ENCODE measurements at regions not wholly inside any gene's neighbourhood (a gene's known extent, or its start where the extent isn't known, plus 50 kb on each side); places are given as distances from the start of the nearest gene placed in this dataset.
A peak's percentile ranks its signal among the peaks of the same experiment; 100 is the strongest.

GRCh38 chr9:4389003-4389402 lies 89.1 kb upstream of the GLIS3 start:
- no peak overlapping the region for H3K4me3 ChIP-seq
- no peak overlapping the region for H3K27ac ChIP-seq
- H3K36me3 ChIP-seq, result no peaks in the 10 kb centered on the region
- H3K9me3 ChIP-seq, result no peaks in the 10 kb centered on the region
- intact Hi-C loops (cut with DNase I), result loop anchor here (10.0 kb wide), 1 partner anchor 246 kb away; no protein-coding TSS in a partner anchor
- no peaks in the 10 kb centered on the region for H3K4me1 ChIP-seq
- TF ChIP-seq POLR2A (IDR thresholded peaks at IDR 0.05), result no peak
- WGBS, 2 donors, result 40 to 64% methylated on average over 5 of the region's 5 CpGs
- no peaks in the 10 kb centered on the region for H3K27me3 ChIP-seq
- DNase-seq, result no peak

- intact Hi-C loops (cut with DNase I), result loop anchor here (10.0 kb wide), 1 partner anchor 248 kb away; no protein-coding TSS in a partner anchor
- DNase-seq, result no peak
- Histone ChIP-seq H3K27ac (no peak overlapping the region), H3K9me3 (no peaks in the 10 kb centered on the region), H3K27me3 (no peaks in the 10 kb centered on the region), H3K4me1 (no peaks in the 10 kb centered on the region), H3K36me3 (no peaks in the 10 kb centered on the region), H3K4me3 (no peak overlapping the region)
- 95 to 98% methylated on average over 3 of the region's 3 CpGs for WGBS, 2 donors
- no peak for TF ChIP-seq POLR2A (IDR thresholded peaks at IDR 0.05)
- TF ChIP-seq CTCF (IDR thresholded peaks at IDR 0.05), result no peak
Observed at GRCh38 chr9:4386819-4387218, 87.0 kb upstream of the GLIS3 start.

GRCh38 chr9:4384750-4385149 lies 84.9 kb upstream of the GLIS3 start:
- DNase-seq, result no peak
- no peak overlapping the region for H3K4me3 ChIP-seq
- no peaks in the 10 kb centered on the region for H3K4me1 ChIP-seq
- H3K36me3 ChIP-seq, result no peaks in the 10 kb centered on the region
- intact Hi-C loops (cut with DNase I), result loop anchor here (10.0 kb wide), 1 partner anchor 250 kb away; no protein-coding TSS in a partner anchor
- H3K27me3 ChIP-seq, result no peaks in the 10 kb centered on the region
- H3K27ac ChIP-seq, result no peak overlapping the region
- TF ChIP-seq POLR2A (IDR thresholded peaks at IDR 0.05), result no peak
- no peak for TF ChIP-seq CTCF (IDR thresholded peaks at IDR 0.05)
- WGBS, 2 donors, result 61% methylated on average over 5 of the region's 5 CpGs
- no peaks in the 10 kb centered on the region for H3K9me3 ChIP-seq

GRCh38 chr9:4382722-4383317 lies 83.0 kb upstream of the GLIS3 start:
- no peak overlapping the region for H3K4me3 ChIP-seq
- H3K27ac ChIP-seq, result no peak overlapping the region
- H3K9me3 ChIP-seq, result no peaks in the 10 kb centered on the region
- no peaks in the 10 kb centered on the region for H3K27me3 ChIP-seq
- 22 to 37% methylated on average over 4 of the region's 4 CpGs for WGBS, 2 donors
- no peak for DNase-seq
- TF ChIP-seq CTCF (IDR thresholded peaks at IDR 0.05) (peak in 5 of 6 experiments; percentile 38 to 67 (median 52)), POLR2A (IDR thresholded peaks at IDR 0.05) (no peak)
- H3K4me1 ChIP-seq, result no peaks in the 10 kb centered on the region
- intact Hi-C loops (cut with DNase I), result loop anchor here (10.0 kb wide), 1 partner anchor 252 kb away; no protein-coding TSS in a partner anchor
- H3K36me3 ChIP-seq, result no peaks in the 10 kb centered on the region

- no peaks in the 10 kb centered on the region for H3K27me3 ChIP-seq
- intact Hi-C loops (cut with DNase I), result loop anchor here (10.0 kb wide), 1 partner anchor 253 kb away; no protein-coding TSS in a partner anchor
- no peak overlapping the region for H3K4me3 ChIP-seq
- H3K9me3 ChIP-seq, result no peaks in the 10 kb centered on the region
- DNase-seq, result no peak
- WGBS, 2 donors, result 80 to 85% methylated on average over 4 of the region's 4 CpGs
- no peaks in the 10 kb centered on the region for H3K4me1 ChIP-seq
- H3K36me3 ChIP-seq, result no peaks in the 10 kb centered on the region
- no peak overlapping the region for H3K27ac ChIP-seq
- TF ChIP-seq CTCF (IDR thresholded peaks at IDR 0.05) (no peak), POLR2A (IDR thresholded peaks at IDR 0.05) (no peak)
Observed at GRCh38 chr9:4381744-4382143, 81.9 kb upstream of the GLIS3 start.

Measured in esophagus squamous epithelium (tissue), 5 donors.